ENCODE measurements at regions not wholly inside any gene's neighbourhood (a gene's known extent, or its start where the extent isn't known, plus 50 kb on each side); places are given as distances from the start of the nearest gene placed in this dataset.

DNA sequence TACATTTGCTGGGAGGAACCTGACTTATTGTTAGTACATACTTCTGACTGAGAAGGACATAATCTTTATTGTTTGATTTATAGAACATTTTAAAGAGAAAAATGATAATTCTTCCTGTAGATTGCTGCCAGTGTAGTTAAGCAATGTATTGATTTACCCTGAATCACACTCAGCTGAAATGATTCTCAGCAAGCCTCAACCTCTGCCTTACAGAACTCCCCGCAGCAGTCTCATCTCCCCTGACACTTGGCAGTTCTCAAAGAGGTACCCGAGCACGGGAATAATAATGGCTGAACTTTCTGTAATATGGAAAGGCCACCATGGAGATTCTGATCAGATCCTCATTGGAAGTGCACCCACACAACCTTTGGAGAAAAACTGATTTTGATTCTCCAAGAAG lies 74.9 kb upstream of the RFX3 start:
- no peaks in the 10 kb centered on the region for H3K27me3 ChIP-seq (ENCODE audit: control insufficient read depth, insufficient read depth, low read length)
- CTCF ChIA-PET, result no interaction called here
- no peak overlapping the region for H3K4me3 ChIP-seq (ENCODE audit: low read depth, low read length)
- POLR2A ChIA-PET, result no interaction called here
- no peaks in the 10 kb centered on the region for H3K9me3 ChIP-seq (ENCODE audit: control insufficient read depth, insufficient read depth, low read length)
- DNase-seq (ENCODE audit: low read depth, low spot score), result no peak
- no peak overlapping the region for H3K27ac ChIP-seq (ENCODE audit: low read depth, low read length)
- TF ChIP-seq, protein P1, sequence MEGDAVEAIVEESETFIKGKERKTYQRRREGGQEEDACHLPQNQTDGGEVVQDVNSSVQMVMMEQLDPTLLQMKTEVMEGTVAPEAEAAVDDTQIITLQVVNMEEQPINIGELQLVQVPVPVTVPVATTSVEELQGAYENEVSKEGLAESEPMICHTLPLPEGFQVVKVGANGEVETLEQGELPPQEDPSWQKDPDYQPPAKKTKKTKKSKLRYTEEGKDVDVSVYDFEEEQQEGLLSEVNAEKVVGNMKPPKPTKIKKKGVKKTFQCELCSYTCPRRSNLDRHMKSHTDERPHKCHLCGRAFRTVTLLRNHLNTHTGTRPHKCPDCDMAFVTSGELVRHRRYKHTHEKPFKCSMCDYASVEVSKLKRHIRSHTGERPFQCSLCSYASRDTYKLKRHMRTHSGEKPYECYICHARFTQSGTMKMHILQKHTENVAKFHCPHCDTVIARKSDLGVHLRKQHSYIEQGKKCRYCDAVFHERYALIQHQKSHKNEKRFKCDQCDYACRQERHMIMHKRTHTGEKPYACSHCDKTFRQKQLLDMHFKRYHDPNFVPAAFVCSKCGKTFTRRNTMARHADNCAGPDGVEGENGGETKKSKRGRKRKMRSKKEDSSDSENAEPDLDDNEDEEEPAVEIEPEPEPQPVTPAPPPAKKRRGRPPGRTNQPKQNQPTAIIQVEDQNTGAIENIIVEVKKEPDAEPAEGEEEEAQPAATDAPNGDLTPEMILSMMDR (IDR thresholded peaks at IDR 0.05; ENCODE audit: low read depth, low read length), result no peak

DNA sequence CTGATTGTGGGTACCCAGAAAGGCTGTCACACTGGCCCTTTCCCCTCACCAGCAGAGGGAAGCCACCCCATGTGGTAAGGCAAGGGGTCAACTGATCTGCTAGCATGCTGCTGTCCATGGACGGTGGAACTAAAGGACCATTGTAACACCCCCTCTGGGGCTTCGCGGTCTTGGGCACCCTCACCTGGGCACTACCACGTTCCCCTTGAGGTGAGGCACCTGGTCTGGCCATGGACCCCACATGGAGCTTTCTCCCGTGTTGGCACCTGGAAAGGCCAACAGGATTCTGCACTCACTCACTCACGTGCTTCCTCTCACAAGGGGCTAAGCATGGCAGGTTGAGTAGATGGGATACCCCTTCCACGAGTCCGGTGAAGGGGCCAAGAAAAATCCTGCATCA lies 72.0 kb upstream of the RFX3 start:
- CTCF ChIA-PET, result no interaction called here
- TF ChIP-seq, protein P1 (IDR thresholded peaks at IDR 0.05; ENCODE audit: low read depth, low read length), result no peak
- no peak overlapping the region for H3K4me3 ChIP-seq (ENCODE audit: low read depth, low read length)
- POLR2A ChIA-PET, result no interaction called here
- no peaks in the 10 kb centered on the region for H3K27me3 ChIP-seq (ENCODE audit: control insufficient read depth, insufficient read depth, low read length)
- H3K9me3 ChIP-seq (ENCODE audit: control insufficient read depth, insufficient read depth, low read length), result no peaks in the 10 kb centered on the region
- DNase-seq (ENCODE audit: low read depth, low spot score), result no peak
- no peak overlapping the region for H3K27ac ChIP-seq (ENCODE audit: low read depth, low read length)

DNA sequence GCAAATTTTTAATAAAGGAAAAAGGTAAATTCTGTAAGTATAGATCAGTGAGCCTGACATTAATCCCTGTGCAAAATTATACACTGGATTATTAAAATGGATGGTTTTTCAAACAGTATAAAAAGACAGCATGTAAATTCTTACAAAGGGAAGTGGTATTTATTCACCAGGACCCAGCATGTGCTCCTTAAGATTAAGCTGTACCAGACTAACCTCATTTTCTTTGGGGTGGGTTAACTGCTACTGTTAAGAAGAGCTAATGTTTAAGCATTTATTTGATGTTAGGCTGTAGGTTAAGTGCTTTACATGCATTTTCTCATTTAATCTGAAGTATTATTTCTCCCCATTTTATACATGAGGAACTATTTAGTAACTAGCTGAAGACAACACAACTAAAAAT lies 60.3 kb upstream of the RFX3 start:
- no peak for DNase-seq (ENCODE audit: low read depth, low spot score)
- Histone ChIP-seq H3K27ac (ENCODE audit: low read depth, low read length) (no peak overlapping the region), H3K9me3 (ENCODE audit: control insufficient read depth, insufficient read depth, low read length) (no peaks in the 10 kb centered on the region), H3K4me3 (ENCODE audit: low read depth, low read length) (no peak overlapping the region), H3K27me3 (ENCODE audit: control insufficient read depth, insufficient read depth, low read length) (no peaks in the 10 kb centered on the region)
- TF ChIP-seq, protein P1 (IDR thresholded peaks at IDR 0.05; ENCODE audit: low read depth, low read length), result no peak
- ChIA-PET CTCF (interaction anchor here (1.0 kb wide), 1 partner anchor 9 kb away, joined by 3 read pairs; no protein-coding TSS in a partner anchor), POLR2A (no interaction called here)

DNA sequence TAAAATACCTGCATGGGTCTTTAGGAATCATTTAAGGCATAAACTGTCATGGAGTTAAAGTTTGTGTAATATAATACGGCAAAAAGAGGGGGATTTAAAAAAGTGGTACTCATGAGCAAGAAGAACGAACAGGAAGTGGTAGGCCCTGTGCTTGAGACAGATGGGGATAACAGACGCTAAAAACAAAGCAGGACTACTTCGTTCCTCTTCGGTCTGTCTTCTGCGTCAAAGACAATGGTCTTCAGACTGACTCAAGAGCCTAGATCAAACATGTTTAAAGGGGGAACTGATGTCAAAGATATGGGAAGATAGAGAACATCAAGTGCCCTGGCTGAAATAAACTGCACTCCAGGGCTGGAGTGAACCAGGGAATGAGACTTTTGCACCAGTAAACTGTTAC lies 59.8 kb upstream of the RFX3 start:
- Histone ChIP-seq H3K9me3 (ENCODE audit: control insufficient read depth, insufficient read depth, low read length) (no peaks in the 10 kb centered on the region), H3K27me3 (ENCODE audit: control insufficient read depth, insufficient read depth, low read length) (no peaks in the 10 kb centered on the region), H3K4me3 (ENCODE audit: low read depth, low read length) (no peak overlapping the region), H3K27ac (ENCODE audit: low read depth, low read length) (no peak overlapping the region)
- TF ChIP-seq, protein P1 (IDR thresholded peaks at IDR 0.05; ENCODE audit: low read depth, low read length), result no peak
- CTCF ChIA-PET, result interaction anchor here (1.0 kb wide), 1 partner anchor 9 kb away, joined by 3 read pairs; no protein-coding TSS in a partner anchor
- no peak for DNase-seq (ENCODE audit: low read depth, low spot score)
- POLR2A ChIA-PET, result no interaction called here

DNA sequence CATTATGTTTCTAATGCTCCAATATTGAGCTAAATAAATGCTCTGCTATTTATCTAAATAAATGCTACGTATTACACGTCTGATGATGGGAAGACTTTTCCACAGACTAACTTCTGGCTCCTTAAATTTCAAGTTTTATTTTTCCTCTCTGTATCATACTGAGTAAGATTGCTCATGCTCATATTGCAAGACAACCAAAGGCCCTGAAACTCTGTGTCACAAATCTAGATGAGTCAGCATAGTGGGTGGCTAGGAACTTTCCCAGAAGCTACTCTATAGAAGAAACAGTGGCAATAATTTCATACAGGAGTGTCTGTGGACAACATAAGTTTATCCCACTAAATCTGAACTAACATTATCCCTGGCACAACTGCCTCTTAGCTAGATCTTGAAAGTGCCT lies 53.0 kb upstream of the RFX3 start:
- H3K9me3 ChIP-seq (ENCODE audit: control insufficient read depth, insufficient read depth, low read length), result no peaks in the 10 kb centered on the region
- DNase-seq (ENCODE audit: low read depth, low spot score), result no peak
- H3K4me3 ChIP-seq (ENCODE audit: low read depth, low read length), result no peak overlapping the region
- no peaks in the 10 kb centered on the region for H3K27me3 ChIP-seq (ENCODE audit: control insufficient read depth, insufficient read depth, low read length)
- POLR2A ChIA-PET, result no interaction called here
- TF ChIP-seq, protein P1 (IDR thresholded peaks at IDR 0.05; ENCODE audit: low read depth, low read length), result no peak
- CTCF ChIA-PET, result interaction anchor here (1.3 kb wide), 1 partner anchor 111 kb away, joined by 3 read pairs; no protein-coding TSS in a partner anchor
- no peak overlapping the region for H3K27ac ChIP-seq (ENCODE audit: low read depth, low read length)

Data from AG04450 (cell line).